ENCODE measurements at regions not wholly inside any gene's neighbourhood (a gene's known extent, or its start where the extent isn't known, plus 50 kb on each side); places are given as distances from the start of the nearest gene placed in this dataset.
"Not testable (repeated sequence)": the region's sequence is repeated elsewhere in the genome, so short reads cannot be mapped to it uniquely, and the experiment has no call there.

DNA sequence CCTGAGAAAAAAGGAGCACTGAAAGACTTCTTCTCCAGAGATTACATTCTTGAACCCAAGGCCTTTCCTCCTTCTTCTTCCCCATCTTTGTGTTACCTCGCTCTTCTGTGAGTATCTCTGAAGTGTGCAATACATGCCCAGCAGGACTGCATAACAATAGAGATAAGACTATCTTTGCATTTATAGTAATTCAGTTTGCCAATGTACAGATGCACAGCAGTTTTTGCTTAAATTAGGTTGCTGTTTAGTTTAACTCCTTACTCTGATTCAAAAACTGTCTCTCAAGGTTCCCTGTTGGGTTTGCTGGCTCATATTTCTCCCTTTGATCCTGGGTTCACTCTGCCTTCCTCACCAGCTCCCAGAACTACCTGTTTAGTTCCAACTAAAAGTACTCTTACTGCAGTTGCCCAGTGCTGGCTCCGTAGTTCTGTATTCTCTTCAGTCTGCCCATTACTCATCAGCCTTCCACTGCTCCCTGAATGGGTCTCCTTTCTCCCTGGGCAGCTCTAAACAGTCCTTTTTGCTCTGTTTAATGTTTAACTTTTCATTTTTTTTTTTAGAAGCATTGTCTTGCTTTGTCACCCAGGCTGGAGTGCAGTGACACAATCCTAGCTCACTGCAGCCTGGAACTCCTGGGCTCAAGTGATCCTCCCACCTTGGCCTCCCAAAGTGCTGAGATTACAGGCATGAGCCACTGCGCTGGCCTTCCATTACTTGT, 180.6 kb upstream of the CAND1 start:
- ATAC-seq (no peak), DNase-seq (no peak)
- intact Hi-C loops (cut with DNase I): no loop called here

DNA sequence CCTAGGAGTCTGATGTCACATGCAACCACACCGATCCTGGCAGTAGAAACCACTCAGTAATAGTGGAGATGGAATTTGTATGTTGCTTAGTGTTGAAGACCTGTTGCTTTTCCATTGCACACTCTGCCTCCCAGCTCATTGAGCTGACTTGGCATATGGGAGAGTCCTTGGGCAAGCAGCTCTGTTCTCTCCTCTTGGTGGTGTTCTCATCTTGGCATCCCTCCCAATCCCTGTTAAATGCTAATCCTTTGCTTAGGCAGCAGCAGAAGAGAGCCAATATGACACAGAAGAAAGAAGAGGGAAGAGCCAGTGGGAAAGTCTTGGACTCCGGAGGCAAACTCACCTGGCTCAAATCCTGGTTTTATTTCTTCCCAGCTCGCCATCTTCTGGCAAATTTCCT, 178.0 kb upstream of the CAND1 start:
- intact Hi-C loops (cut with DNase I): no loop called here
- DNase-seq: no peak
- peak; percentile 77 to 94 for ATAC-seq

DNA sequence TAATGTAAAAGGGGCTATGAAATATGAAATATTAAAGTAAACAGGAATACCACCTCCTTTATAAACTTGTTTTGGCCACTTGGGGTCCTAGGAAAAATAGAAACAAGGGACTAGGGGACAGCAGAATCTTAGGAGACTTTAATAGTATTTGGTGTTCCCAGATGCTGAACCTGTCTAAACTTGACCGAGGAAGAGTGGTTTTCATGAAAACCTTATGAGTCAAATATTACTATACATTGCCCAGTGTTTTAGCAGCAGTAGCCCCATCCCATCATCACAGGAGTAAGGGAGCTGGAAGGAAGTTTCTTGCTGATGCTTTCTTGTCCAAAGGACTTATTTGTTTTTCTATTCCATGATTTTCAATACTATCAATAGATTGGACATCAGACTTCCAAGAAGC, 177.5 kb upstream of the CAND1 start:
- no peak for DNase-seq
- ATAC-seq: no peak
- intact Hi-C loops (cut with DNase I): no loop called here

DNA sequence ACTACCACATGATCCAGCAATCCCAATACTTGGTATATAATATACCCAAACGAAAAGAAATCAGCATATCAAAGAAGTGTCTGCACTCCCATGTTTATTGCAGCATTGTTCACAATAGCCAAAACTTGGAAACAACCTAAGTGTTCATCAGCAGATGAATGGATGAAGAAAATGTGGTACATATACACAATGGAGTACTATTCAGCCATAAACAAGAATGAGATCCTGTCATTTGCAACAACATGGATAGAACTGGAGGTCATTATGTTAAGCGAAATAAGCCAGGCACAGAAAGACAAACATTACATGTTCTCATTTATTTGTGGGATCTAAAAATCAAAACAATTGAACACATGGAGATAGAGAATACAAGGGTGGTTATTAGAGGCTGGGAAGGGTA, 176.2 kb upstream of the CAND1 start:
- ATAC-seq; DNase-seq; intact Hi-C loops (cut with DNase I): not testable (repeated sequence)

DNA sequence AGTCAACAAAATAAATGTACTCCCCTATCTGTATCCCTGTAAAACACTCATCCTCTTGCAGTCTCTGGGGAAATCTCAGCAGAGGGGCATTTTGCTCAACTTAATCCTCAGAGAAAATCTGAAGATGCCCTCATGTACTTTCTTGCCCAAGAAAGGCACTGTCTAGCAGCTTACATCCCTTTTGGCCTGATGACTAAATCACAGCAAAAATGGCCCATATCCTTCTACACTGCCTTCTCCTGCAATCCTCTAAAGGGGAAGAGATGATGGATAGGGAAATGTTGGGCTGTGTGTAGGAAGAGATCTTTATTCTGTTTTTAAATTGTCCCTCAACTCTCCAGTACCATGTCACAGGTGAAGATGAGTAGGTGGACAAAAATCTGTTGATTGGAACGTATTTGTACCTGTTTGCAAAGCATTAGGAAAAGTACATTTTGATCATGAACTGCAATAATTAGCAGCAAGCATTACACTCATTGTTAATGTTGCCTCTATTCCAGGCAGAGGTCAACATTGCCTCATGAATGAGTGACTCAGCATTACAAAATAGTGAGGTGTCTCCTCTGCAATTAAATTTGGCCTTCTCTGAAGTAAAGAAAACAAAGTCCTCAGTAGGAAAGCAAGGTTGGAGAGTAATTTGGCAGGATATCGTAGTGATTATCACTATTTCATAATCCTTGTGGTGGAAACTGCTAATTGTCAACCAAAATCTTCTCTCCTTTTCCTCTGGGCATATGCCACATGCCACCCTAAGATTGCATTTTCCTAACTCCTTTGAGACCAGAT, 172.4 kb upstream of the CAND1 start:
- ATAC-seq (peak; percentile 47 to 94), DNase-seq (no peak)

DNA sequence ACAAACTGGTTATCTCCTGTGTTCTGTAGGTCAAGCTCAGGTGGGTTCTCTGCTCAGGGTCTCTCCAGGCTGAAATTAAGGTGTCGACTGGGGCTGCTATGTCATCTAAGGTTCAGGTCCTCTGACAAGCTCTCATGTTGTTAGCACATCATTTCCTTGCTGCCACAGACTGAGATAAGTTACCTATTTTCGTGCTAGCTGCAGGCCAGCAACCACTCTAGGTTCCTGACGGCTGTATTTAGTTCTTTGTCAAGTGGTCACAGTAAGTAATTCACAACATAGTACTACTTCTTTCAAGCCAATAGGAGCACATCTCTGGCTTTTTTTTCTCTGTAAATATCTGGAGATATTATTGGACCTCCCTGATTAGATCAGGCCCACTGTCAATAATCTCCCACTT, 169.3 kb upstream of the CAND1 start:
- peak; percentile 59 to 73 for ATAC-seq
- intact Hi-C loops (cut with DNase I): no loop called here
- DNase-seq: no peak

More for the DNA sequence above, 172.4 kb upstream of the CAND1 start:
- intact Hi-C loops (cut with DNase I): no loop called here

DNA sequence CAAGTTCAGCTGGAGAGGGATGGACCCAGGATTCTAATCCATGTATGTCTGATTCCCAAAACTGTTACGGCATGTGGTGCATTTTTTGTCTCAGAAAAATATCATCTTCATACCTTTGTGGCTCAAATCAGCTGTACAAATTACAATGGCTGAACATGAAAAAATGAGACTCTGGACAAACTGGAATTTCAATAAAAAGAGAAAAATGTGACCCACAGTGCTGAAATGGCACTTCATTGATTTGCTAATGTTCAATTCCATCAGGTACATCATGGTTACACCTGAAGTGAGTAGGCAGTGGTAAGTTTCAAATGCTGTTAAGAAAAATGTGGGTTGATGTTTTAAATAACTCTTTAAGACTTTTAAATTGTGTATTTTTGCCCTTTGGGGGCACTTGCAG, 165.6 kb upstream of the CAND1 start:
- ATAC-seq (no peak), DNase-seq (no peak)
- intact Hi-C loops (cut with DNase I): no loop called here

DNA sequence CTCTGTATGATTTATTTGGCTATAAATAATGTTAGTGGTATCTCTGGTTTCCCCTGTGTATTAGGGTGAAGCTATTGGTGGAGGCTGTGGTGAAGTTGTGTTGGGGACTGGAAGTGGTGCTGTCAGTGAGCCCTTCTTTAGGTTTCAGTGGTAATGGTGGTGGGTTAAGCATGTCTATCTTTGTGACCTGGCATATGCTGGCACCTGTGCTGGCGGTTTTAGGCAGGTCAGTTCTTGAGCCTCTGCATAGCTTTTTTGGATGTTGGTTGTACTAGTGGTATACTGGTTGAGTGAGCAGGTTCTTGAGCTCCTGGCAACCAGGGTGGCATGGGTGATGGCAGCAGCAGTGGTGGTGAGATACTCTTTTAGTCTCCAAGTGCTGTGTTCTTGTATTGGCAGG, 161.9 kb upstream of the CAND1 start:
- intact Hi-C loops (cut with DNase I): no loop called here
- DNase-seq (no peak), ATAC-seq (no peak)

DNA sequence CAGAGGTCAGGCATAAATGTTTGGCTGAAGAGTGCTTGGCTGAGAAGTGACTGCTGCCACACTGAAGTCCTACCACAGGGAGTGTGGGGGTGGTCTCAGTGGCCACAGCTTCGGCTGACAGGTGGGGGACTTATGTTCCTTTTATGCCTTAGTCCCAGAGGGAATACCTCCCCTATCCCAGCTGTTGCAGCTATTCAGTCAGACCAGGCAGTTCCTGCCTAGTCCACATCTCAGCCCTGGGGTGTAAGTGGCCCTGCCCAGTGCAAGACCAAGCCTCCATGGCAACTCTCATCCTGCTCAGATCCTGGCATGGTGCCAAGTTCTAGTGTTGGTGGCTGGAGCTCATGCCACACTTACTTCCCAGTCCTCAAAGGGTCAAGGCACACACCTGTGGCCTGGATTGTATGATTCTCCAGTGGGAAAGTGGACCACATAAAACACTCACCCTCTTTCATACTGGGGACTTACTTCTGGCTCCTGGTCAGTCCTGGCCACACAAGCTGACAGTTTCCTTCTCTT, 161.3 kb upstream of the CAND1 start:
- DNase-seq (no peak), ATAC-seq (no peak)
- intact Hi-C loops (cut with DNase I): no loop called here

DNA sequence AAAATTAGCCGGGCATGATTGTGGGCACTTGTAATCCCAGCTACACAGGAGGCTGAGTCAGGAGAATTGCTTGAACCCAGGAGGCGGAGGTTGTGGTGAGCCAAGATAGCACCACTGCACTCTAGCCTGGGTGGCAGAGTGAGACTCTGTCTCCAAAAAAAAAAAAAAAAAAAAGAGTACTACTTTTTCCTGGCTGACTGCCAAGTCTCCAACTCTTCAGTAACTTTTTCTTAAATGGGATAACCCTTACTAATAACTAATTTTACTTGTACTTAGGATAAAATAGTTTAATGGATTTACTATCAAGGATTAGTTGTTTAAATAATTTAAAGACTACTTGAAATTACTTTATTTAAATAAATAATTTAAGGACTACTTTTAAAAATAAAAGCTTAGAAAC, 158.8 kb upstream of the CAND1 start:
- DNase-seq; intact Hi-C loops (cut with DNase I); ATAC-seq: not testable (repeated sequence)

DNA sequence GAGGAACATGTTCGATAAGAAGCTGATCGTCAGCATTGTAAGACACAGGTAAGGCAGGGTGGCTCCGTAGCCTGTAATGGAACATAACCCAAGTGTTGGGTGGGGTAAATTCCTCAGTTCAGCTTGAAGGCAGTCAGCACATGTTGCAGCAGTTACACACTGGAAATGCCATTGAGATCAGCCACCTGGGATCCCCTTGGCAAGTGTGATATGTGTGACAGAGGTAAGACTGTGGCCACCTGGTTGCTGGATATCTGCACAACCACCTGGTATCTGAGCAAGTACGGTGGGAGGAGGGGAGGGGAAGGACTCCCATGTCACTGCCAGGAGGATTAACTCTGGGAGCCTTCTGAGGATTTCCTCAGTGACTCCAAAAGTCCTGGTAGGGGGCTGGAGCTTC, 158.0 kb upstream of the CAND1 start:
- DNase-seq (no peak), ATAC-seq (no peak)
- intact Hi-C loops (cut with DNase I): no loop called here

DNA sequence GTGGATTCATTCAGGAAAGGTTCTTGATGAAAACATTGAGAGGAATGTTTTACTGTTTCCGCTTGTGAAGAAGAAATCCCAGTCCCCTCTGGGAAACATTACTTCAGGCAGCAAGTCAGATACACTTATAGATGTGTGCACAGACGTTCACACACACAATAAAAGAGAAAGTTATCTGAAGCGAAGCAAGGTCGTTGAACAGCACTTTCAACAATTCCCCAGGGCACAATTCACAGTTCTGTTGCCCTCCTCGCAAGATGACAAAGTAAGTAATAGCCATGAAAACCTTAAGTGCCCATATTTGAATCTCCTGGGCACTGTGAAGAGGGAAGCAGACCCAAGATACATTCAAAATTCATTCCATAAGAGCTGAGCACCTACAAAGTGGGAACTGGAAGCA, 156.6 kb upstream of the CAND1 start:
- intact Hi-C loops (cut with DNase I): no loop called here
- ATAC-seq (no peak), DNase-seq (no peak)

DNA sequence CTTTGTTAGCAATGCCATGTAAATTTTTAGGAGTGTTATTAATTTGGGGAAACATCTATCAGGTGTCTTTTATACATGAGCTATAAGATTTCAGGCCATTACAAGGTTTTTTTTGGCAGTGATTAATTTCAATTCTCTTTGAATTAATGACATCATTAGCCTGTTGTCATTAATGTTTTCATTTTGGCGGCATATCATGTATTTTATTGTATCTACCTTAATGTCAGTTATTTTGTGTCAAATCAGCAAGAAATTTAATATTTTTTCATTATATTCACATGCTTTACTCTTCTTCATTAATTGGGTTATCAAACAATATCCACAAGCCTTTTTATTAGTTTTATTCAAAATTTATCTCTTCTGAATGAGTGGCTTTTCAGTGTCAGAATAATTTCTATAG, 153.0 kb upstream of the CAND1 start:
- ATAC-seq (no peak), DNase-seq (no peak)
- intact Hi-C loops (cut with DNase I): no loop called here

DNA sequence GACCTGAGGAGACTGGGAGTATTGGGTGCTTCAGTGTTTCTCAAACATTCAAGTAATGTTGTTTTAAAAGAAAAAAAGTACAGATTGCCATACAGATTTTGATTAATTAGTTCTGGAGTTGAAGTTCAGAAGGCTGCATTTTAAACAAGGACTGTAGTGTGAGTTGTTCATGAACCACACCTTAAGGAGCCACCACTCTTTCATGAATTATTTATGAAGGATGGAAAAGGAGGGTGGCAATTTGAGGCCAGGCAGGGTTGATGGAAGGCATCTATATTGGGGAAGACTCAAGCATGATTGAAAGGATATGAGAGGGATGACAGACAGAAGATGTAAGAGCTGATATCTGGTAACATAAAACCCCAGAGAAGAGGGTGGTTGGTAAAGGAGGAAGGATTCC, 146.6 kb upstream of the CAND1 start:
- intact Hi-C loops (cut with DNase I): no loop called here
- no peak for ATAC-seq
- DNase-seq: no peak

DNA sequence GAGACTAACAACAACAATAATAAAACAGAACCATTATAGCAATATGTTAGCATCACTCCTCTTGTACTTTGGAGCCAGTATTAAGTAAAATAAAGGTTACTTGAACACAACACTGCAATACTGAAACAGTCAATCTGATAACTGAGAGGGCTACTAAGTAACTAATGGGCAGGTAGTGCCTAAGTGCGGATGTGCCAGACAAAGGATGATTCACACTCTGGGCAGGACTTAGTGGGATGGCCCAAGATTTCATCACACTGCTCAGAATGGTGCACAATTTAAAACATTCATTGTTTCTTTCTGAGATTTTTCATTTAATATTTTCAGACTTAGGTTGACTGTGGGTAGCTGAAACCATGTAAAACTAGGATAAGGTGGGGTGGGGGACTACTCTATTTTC, 131.9 kb upstream of the CAND1 start:
- DNase-seq (no peak), ATAC-seq (no peak)
- intact Hi-C loops (cut with DNase I): no loop called here

DNA sequence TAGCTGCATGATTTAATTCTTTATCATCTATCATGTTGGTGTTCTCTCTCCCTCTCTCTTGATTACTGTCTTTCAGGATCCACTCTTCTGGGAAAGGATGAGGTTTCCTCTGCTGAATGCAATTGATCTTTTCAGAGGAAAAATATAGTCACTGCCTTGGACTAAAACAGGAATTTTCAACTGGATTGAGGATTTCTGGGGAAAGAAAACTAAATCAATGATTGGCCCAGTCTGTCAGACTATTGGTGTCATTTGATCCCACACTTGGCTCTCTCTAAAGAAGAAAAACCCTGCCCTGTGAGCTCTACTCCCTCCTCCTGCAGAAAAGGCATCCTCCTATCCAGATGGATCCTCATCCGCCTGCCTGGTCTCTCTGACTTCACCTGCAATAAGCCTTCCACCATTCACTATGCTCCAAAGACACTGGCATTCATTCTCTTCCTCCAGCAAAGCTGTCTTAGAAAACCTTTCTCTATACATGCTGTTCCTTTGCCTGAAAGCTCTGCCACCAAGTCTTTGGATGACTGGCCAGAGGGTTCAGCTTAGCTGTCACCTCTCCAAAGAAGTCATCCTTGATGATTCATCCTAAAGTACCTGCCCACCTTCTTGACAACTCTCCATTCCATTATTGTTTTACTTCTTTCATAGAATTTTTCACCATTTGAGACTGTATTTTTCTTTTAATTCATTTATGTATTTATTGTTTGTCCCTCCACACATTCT, 127.7 kb upstream of the CAND1 start:
- intact Hi-C loops (cut with DNase I): no loop called here
- no peak for ATAC-seq

DNA sequence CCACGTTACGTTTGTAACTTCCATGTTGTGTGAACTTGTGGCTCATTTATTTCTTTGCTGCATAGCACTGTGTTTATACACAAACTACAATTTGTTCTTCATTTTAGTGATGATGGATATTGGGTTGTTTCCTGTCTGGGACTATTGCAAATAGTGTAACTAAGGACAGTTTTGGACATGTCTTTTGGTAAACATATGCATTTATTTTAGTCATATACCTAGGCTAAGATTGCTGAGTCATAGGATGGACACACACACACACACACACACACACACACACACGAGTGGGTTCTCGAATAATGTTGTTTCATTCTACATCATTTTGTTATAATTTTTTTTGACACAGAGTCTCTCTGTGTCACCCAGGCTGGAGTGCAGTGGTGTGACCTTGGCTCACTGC, 123.5 kb upstream of the CAND1 start:
- no peak for ATAC-seq
- intact Hi-C loops (cut with DNase I): no loop called here
- no peak for DNase-seq

More for the DNA sequence above, 127.7 kb upstream of the CAND1 start:
- no peak for DNase-seq

DNA sequence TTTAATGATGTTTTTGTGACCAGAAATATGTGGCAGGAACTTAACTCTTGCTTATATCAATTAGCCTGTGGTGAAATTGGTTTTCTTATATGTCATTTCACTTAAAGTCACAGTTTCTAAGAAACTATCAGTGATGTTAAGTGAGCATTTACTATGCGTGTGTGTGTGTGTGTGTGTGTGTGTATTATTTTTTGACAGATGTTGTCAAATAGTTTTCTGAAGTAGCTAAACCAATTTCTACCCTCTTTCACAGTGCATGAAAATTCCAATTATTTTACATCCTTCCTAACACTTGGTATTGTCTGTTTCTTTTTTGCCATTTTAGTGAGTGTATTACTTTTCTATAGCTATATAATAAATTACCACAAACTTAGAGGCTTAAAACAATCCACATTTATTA, 122.1 kb upstream of the CAND1 start:
- ATAC-seq (no peak), DNase-seq (no peak)
- intact Hi-C loops (cut with DNase I): no loop called here

DNA sequence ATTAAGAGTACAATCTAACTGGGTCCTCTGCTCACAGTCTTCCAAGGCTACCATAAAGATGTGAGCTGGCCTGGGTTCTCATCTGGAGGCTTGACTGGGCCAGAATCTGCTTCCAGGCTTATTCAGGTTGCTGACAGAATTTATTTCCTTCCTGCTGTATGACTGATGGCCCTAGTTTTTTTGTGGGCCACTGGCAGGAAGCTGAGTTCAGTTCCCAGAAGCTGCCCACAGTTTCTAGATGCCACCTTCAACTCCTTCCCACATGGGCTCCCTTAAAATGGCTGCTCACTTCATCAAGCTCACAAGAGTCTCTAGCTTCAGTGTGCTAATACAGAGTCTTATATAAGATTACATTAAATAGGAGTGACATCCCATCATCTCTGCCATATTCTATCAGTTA, 121.7 kb upstream of the CAND1 start:
- ATAC-seq (no peak), DNase-seq (no peak)
- intact Hi-C loops (cut with DNase I): no loop called here

DNA sequence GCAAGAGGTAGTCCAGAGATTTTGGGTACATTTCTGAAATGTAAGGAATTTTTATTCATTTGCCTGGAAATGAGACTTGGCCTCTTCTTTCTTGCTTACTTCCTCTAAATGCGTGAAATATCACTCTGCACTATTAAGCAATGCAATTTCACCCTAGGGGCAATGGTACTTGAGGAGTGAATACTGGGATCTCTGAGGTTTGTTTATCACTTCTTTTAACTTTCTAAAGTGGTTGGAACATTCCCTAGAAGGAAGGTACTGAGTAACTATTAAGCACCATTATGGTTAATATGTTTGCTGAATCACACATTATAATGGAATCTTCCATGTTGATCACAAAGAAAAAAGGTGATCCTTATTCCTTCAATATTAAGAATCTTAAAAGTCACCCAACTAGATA, 120.9 kb upstream of the CAND1 start:
- intact Hi-C loops (cut with DNase I): no loop called here
- no peak for DNase-seq
- ATAC-seq: no peak
